ENCODE measurements at regions not wholly inside any gene's neighbourhood (a gene's known extent, or its start where the extent isn't known, plus 50 kb on each side); places are given as distances from the start of the nearest gene placed in this dataset.

DNA sequence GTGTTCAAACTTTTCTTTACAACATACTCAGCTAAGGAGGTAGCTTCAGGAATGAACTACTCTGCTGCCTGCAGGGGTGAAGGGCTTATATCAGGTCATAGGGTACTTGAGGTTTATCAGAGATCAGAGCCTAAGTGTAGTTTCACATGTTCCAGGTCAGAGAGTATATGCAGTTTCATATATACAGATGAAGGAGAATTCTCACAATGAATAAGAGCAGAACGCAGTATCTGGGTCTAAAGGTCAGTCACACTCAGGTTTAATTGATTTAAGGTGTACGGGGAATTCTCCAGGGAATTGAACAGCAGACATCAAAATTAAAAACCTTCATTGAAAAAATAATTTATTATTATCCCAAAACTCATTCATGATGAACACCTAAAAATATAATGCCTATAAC, 700.6 kb downstream of the TECRL start:
- TF ChIP-seq, protein P1, sequence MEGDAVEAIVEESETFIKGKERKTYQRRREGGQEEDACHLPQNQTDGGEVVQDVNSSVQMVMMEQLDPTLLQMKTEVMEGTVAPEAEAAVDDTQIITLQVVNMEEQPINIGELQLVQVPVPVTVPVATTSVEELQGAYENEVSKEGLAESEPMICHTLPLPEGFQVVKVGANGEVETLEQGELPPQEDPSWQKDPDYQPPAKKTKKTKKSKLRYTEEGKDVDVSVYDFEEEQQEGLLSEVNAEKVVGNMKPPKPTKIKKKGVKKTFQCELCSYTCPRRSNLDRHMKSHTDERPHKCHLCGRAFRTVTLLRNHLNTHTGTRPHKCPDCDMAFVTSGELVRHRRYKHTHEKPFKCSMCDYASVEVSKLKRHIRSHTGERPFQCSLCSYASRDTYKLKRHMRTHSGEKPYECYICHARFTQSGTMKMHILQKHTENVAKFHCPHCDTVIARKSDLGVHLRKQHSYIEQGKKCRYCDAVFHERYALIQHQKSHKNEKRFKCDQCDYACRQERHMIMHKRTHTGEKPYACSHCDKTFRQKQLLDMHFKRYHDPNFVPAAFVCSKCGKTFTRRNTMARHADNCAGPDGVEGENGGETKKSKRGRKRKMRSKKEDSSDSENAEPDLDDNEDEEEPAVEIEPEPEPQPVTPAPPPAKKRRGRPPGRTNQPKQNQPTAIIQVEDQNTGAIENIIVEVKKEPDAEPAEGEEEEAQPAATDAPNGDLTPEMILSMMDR (IDR thresholded peaks at IDR 0.05): no peak
- TF ChIP-seq POLR2A (IDR thresholded peaks at IDR 0.05): no peak

Data from testis (tissue), 2 donors.